ENCODE measurements at regions not wholly inside any gene's neighbourhood (a gene's known extent, or its start where the extent isn't known, plus 50 kb on each side); places are given as distances from the start of the nearest gene placed in this dataset.
"Not testable (repeated sequence)": the region's sequence is repeated elsewhere in the genome, so short reads cannot be mapped to it uniquely, and the experiment has no call there.

GRCh38 chr3:101913168-101913567, 63.9 kb downstream of the NFKBIZ start:
- no peaks in the 10 kb centered on the region for H3K36me3 ChIP-seq
- H3K9me3 ChIP-seq (ENCODE audit: low read depth): no peaks in the 10 kb centered on the region
- no peaks in the 10 kb centered on the region for H3K27me3 ChIP-seq
- no peak overlapping the region for H3K4me3 ChIP-seq
- no peak for DNase-seq (ENCODE audit: low read depth in 1 of 2, low spot score in 1 of 2)
- no peaks in the 10 kb centered on the region for H3K4me1 ChIP-seq (ENCODE audit: low read depth)
- TF ChIP-seq CTCF (IDR thresholded peaks at IDR 0.05; ENCODE audit: low read depth, low read length): no peak
- no peak overlapping the region for H3K27ac ChIP-seq

- not testable (repeated sequence) for H3K4me3 ChIP-seq; H3K27me3 ChIP-seq; H3K36me3 ChIP-seq; H3K9me3 ChIP-seq (ENCODE audit: low read depth); H3K27ac ChIP-seq; DNase-seq (ENCODE audit: low read depth in 1 of 2, low spot score in 1 of 2); H3K4me1 ChIP-seq (ENCODE audit: low read depth)
Observed at GRCh38 chr3:101917761-101918160, 68.4 kb downstream of the NFKBIZ start.

- not testable (repeated sequence) for DNase-seq (ENCODE audit: low read depth in 1 of 2, low spot score in 1 of 2); H3K27ac ChIP-seq
Observed at GRCh38 chr3:101922151-101922725, 72.9 kb downstream of the NFKBIZ start.

GRCh38 chr3:101924621-101925020, 75.3 kb downstream of the NFKBIZ start:
- H3K9me3 ChIP-seq (ENCODE audit: low read depth); H3K4me1 ChIP-seq (ENCODE audit: low read depth); H3K36me3 ChIP-seq; H3K27me3 ChIP-seq; H3K27ac ChIP-seq; DNase-seq (ENCODE audit: low read depth in 1 of 2, low spot score in 1 of 2); H3K4me3 ChIP-seq: not testable (repeated sequence)

More at GRCh38 chr3:101922151-101922725, 72.9 kb downstream of the NFKBIZ start:
- H3K9me3 ChIP-seq (ENCODE audit: low read depth); H3K27me3 ChIP-seq; H3K4me1 ChIP-seq (ENCODE audit: low read depth); H3K4me3 ChIP-seq; H3K36me3 ChIP-seq: not testable (repeated sequence)

GRCh38 chr3:101925124-101925523, 75.8 kb downstream of the NFKBIZ start:
- not testable (repeated sequence) for H3K4me3 ChIP-seq; H3K36me3 ChIP-seq; H3K9me3 ChIP-seq (ENCODE audit: low read depth); H3K27me3 ChIP-seq; H3K27ac ChIP-seq; H3K4me1 ChIP-seq (ENCODE audit: low read depth); DNase-seq (ENCODE audit: low read depth in 1 of 2, low spot score in 1 of 2)

GRCh38 chr3:101925564-101925963, 76.2 kb downstream of the NFKBIZ start:
- no peaks in the 10 kb centered on the region for H3K36me3 ChIP-seq

GRCh38 chr3:101926594-101927105, 77.3 kb downstream of the NFKBIZ start:
- Histone ChIP-seq H3K4me1 (ENCODE audit: low read depth) (peaks cover 6% of the 10 kb centered on the region), H3K27ac (no peak overlapping the region), H3K27me3 (no peaks in the 10 kb centered on the region), H3K9me3 (ENCODE audit: low read depth) (no peaks in the 10 kb centered on the region), H3K4me3 (no peak overlapping the region), H3K36me3 (no peaks in the 10 kb centered on the region)
- peak in 1 of 2 donors; percentile 61 for DNase-seq (ENCODE audit: low read depth in 1 of 2, low spot score in 1 of 2)
- TF ChIP-seq CTCF (IDR thresholded peaks at IDR 0.05; ENCODE audit: low read depth, low read length): no peak

More at GRCh38 chr3:101925564-101925963, 76.2 kb downstream of the NFKBIZ start:
- Histone ChIP-seq H3K4me1 (ENCODE audit: low read depth) (peaks cover 6% of the 10 kb centered on the region), H3K4me3 (no peak overlapping the region), H3K27ac (no peak overlapping the region), H3K27me3 (no peaks in the 10 kb centered on the region), H3K9me3 (ENCODE audit: low read depth) (no peaks in the 10 kb centered on the region)
- TF ChIP-seq CTCF (IDR thresholded peaks at IDR 0.05; ENCODE audit: low read depth, low read length): no peak
- no peak for DNase-seq (ENCODE audit: low read depth in 1 of 2, low spot score in 1 of 2)

GRCh38 chr3:101928890-101929289, 79.6 kb downstream of the NFKBIZ start:
- peak in 1 of 2 donors; percentile 33 for DNase-seq (ENCODE audit: low read depth in 1 of 2, low spot score in 1 of 2)
- no peak for TF ChIP-seq CTCF (IDR thresholded peaks at IDR 0.05; ENCODE audit: low read depth, low read length)
- Histone ChIP-seq H3K27me3 (no peaks in the 10 kb centered on the region), H3K4me1 (ENCODE audit: low read depth) (peaks cover 6% of the 10 kb centered on the region), H3K4me3 (no peak overlapping the region), H3K9me3 (ENCODE audit: low read depth) (no peaks in the 10 kb centered on the region), H3K27ac (no peak overlapping the region), H3K36me3 (no peaks in the 10 kb centered on the region)

Data from cardiac muscle cell (in vitro differentiated cells and primary cell).